Fibroblast of mammary gland (primary cell): ENCODE measurements at regions not wholly inside any gene's neighbourhood (a gene's known extent, or its start where the extent isn't known, plus 50 kb on each side); places are given as distances from the start of the nearest gene placed in this dataset.

Source experiments
- DNase-seq: peaks from one replicate; pipeline ENCODE4 v3.0.0-alpha.2; 2010; ENCODE audit warnings: low read depth
- H3K4me3 ChIP-seq: 2 replicates; pipeline ENCODE4 v1.5.1; 2011; ENCODE audit warnings: low read depth, mild to moderate bottlenecking, low read length, moderate library complexity; ENCODE audit not compliant: control insufficient read depth
- TF ChIP-seq, protein P1 (sequence below): conservative IDR thresholded peaks from 2 replicates; pipeline ENCODE4 v1.5.1; 2011; ENCODE audit warnings: low read depth, low read length, inconsistent platforms; ENCODE audit not compliant: control insufficient read depth, insufficient read depth

DNA sequence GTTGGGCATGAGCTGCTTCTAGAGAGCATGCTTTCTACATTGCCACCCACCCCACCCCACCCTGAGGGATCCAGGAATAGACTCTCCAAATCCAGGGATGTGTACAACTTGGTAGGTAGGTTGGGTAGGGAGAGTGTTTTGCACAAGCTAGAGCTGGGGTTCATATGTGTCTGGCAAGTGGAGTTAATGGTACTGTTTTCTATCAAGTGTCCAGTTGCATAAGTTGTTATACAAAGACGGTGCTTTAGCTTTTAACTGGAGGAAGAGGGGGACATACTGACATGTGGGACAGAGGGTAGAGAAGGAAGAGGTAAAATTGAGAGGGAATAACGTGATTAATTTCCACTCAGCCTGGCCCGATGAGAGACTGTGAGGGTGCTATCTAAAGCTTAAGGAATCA, 51.0 kb upstream of the TNC start:
- no peak for DNase-seq
- TF ChIP-seq, protein P1, sequence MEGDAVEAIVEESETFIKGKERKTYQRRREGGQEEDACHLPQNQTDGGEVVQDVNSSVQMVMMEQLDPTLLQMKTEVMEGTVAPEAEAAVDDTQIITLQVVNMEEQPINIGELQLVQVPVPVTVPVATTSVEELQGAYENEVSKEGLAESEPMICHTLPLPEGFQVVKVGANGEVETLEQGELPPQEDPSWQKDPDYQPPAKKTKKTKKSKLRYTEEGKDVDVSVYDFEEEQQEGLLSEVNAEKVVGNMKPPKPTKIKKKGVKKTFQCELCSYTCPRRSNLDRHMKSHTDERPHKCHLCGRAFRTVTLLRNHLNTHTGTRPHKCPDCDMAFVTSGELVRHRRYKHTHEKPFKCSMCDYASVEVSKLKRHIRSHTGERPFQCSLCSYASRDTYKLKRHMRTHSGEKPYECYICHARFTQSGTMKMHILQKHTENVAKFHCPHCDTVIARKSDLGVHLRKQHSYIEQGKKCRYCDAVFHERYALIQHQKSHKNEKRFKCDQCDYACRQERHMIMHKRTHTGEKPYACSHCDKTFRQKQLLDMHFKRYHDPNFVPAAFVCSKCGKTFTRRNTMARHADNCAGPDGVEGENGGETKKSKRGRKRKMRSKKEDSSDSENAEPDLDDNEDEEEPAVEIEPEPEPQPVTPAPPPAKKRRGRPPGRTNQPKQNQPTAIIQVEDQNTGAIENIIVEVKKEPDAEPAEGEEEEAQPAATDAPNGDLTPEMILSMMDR = no peak
- no peak overlapping the region for H3K4me3 ChIP-seq

DNA sequence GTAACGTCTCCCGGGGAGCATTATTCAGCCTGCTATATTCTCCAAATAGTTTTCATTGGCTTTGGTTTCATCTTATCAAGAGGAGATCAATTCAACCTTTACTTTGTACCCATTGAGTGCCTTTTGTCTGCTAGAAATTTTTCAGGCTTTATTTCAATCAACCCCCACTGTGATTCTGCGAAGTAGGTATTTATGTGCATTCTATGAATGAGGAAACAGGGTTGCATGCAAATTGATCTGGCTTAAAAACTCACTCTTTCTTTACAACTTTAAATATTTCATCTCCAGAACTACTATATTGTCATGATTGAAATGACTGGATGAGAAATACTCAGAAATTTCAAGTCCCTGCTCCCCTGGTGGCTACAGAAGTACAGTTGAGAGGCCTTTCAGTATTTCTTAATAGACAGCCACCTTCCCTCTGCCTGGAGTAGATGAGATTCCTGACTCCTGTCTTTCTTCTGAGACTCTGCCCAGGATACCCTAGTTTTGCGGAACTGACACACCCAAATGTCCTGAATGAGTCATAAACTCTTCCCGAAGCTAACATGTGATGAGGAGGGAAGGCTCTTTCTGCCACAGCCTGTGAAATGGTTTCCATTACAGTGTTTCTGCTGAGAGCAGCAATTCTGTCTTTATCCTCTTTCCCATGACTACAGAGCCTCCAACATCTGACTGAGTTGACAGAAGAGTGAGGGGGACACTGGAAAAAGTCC, 52.6 kb upstream of the TNC start:
- DNase-seq = peak; percentile 81
- H3K4me3 ChIP-seq = no peak overlapping the region
- TF ChIP-seq, protein P1 = peak; percentile 5

DNA sequence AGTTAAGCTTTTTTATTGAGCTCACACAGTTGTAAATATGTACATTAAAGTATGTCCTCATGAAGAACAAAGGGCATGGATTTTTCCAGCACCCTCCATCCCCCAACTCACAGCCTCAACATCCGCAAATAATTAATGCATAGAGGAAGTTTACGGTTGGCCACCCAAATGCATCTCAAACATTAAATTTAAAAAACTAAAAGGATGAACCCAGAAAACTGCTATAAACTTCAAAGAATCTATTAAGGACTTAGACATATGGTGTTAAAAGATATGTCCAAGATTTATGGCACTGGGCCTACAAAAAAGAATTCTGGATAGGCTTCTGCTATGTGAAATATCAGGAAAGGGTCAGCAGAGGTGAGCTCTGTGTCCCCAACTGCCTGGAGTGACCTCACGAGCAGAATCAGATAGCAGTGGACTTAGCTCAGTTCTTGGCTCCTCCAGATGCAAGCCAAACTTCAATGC, 54.0 kb upstream of the TNC start:
- TF ChIP-seq, protein P1 = no peak
- no peak overlapping the region for H3K4me3 ChIP-seq
- DNase-seq = no peak

DNA sequence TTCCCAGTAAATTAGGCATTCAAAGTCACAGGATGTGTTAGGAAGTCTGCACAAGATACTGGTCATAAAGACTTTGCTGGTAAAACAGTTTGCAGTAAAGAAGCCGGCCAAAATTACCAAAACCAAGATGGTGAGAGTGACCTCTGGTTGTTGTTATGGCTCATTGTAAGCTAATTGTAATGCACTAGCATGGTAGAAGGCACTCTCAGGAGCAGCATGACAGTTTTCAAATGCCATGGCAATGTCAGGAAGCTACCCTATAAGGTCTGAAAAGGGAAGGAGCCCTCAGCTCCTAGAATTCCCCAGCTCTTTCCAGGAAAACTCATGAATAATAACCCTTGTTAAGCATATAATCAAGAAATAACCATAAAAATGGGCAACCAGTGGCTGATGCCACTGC, 64.3 kb upstream of the TNC start:
- no peak for DNase-seq
- TF ChIP-seq, protein P1 = no peak

DNA sequence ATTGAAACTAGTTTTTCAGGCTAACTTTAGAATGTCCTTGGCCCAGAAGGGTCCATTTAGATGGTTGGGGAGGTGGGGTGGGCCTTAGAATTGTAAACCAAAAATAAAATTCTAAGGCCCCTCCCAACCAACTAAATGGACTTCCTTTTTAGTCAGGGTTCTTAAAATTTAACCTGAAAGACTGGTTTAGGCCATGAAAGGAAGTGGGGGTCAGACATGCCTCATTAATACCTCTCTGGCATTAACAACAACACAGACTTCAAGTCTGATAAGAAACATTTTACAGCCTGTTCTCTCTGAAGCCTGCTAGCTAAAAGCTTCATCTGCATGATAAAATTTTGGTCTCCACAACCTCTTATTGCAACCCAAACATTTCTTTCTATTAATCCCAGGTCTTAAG, 65.5 kb upstream of the TNC start:
- H3K4me3 ChIP-seq = no peak overlapping the region
- no peak for DNase-seq
- TF ChIP-seq, protein P1 = no peak

More for the DNA sequence above, 64.3 kb upstream of the TNC start:
- no peak overlapping the region for H3K4me3 ChIP-seq

DNA sequence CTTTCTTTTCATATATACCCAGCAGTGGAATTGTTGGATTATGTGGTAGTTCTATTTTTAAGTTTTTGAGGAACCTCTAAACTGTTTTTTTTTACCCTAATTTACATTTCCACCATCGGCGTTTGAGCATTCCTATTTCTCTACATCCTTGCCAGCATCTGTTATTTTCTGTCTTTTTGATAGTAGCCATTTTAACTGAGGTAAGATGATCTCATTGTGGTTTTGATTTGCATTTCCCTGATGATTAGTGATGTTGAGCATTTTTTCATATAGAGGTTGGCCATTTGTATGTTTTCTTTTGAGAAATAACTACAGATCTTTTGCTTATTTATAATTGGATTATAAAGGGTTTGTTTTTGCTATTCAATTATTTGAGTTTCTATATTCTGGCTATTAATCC, 71.7 kb upstream of the TNC start:
- TF ChIP-seq, protein P1 = no peak
- H3K4me3 ChIP-seq = no peak overlapping the region
- no peak for DNase-seq

DNA sequence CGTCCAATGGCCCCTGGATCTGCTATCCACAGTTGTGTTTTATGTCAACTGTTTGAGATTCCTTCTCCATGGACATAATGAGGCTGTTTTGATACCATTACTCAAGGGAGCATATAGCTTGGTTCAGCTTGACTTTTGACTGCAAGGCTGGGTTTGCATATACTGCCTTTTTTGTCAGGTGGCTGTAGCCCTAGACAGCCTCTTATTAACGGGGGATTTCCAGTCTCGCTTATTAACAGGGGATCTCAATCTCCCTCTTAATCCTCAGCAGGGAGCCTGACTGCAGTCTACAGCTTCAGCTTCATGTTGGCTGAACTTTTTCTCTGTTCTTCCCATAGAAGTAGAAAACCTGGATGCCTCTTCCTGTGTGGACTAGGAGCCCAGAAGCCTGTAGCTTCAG, 73.7 kb upstream of the TNC start:
- no peak for DNase-seq
- no peak overlapping the region for H3K4me3 ChIP-seq
- TF ChIP-seq, protein P1 = no peak
